ENCODE measurements at regions not wholly inside any gene's neighbourhood (a gene's known extent, or its start where the extent isn't known, plus 50 kb on each side); places are given as distances from the start of the nearest gene placed in this dataset.
"Not testable (repeated sequence)": the region's sequence is repeated elsewhere in the genome, so short reads cannot be mapped to it uniquely, and the experiment has no call there.

GRCh38 chr6:95725344-95725743 is 148.0 kb downstream of the MANEA start:
- DNase-seq (ENCODE audit: low read depth), result no peak
- H3K4me3 ChIP-seq (ENCODE audit: low read length), result no peak overlapping the region
- TF ChIP-seq, protein P1, sequence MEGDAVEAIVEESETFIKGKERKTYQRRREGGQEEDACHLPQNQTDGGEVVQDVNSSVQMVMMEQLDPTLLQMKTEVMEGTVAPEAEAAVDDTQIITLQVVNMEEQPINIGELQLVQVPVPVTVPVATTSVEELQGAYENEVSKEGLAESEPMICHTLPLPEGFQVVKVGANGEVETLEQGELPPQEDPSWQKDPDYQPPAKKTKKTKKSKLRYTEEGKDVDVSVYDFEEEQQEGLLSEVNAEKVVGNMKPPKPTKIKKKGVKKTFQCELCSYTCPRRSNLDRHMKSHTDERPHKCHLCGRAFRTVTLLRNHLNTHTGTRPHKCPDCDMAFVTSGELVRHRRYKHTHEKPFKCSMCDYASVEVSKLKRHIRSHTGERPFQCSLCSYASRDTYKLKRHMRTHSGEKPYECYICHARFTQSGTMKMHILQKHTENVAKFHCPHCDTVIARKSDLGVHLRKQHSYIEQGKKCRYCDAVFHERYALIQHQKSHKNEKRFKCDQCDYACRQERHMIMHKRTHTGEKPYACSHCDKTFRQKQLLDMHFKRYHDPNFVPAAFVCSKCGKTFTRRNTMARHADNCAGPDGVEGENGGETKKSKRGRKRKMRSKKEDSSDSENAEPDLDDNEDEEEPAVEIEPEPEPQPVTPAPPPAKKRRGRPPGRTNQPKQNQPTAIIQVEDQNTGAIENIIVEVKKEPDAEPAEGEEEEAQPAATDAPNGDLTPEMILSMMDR (conservative IDR thresholded peaks at IDR 0.05; ENCODE audit: low read depth, low read length), result no peak

GRCh38 chr6:95740157-95740556 is 162.8 kb downstream of the MANEA start:
- TF ChIP-seq, protein P1 (conservative IDR thresholded peaks at IDR 0.05; ENCODE audit: low read depth, low read length), result no peak
- DNase-seq (ENCODE audit: low read depth), result no peak
- no peak overlapping the region for H3K4me3 ChIP-seq (ENCODE audit: low read length)

DNA sequence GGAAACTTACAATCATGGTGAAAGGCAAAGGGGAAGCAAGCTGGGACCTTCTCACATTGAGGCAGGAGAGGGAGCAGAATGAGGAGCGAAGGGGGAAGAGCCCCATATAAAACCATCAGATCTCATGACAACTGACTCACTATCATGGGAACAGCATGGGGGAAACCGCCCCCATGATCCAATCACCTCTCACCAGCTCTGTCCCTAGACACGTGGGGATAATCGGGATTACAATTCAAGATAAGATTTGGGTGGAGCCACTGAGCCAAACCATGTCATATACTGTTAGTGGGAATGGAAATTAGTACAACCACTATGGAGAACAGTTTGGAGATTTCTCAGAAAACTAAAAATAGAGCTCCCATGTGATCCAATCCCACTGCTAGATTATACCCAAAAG is 163.7 kb downstream of the MANEA start:
- TF ChIP-seq, protein P1 (conservative IDR thresholded peaks at IDR 0.05; ENCODE audit: low read depth, low read length), result no peak
- DNase-seq (ENCODE audit: low read depth), result no peak
- no peak overlapping the region for H3K4me3 ChIP-seq (ENCODE audit: low read length)

- no peak for DNase-seq (ENCODE audit: low read depth)
- no peak overlapping the region for H3K4me3 ChIP-seq (ENCODE audit: low read length)
- TF ChIP-seq, protein P1 (conservative IDR thresholded peaks at IDR 0.05; ENCODE audit: low read depth, low read length), result no peak
Observed at GRCh38 chr6:95742767-95743289, 165.5 kb downstream of the MANEA start.

GRCh38 chr6:95743591-95743990 is 166.3 kb downstream of the MANEA start:
- TF ChIP-seq, protein P1 (conservative IDR thresholded peaks at IDR 0.05; ENCODE audit: low read depth, low read length), result no peak
- no peak overlapping the region for H3K4me3 ChIP-seq (ENCODE audit: low read length)
- DNase-seq (ENCODE audit: low read depth), result no peak

GRCh38 chr6:95758236-95759069 is 181.1 kb downstream of the MANEA start:
- not testable (repeated sequence) for DNase-seq (ENCODE audit: low read depth); H3K4me3 ChIP-seq (ENCODE audit: low read length)

GRCh38 chr6:95767897-95768463 is 190.6 kb downstream of the MANEA start:
- no peak overlapping the region for H3K4me3 ChIP-seq (ENCODE audit: low read length)
- DNase-seq (ENCODE audit: low read depth), result no peak
- TF ChIP-seq, protein P1 (conservative IDR thresholded peaks at IDR 0.05; ENCODE audit: low read depth, low read length), result no peak
